ENCODE measurements at regions not wholly inside any gene's neighbourhood (a gene's known extent, or its start where the extent isn't known, plus 50 kb on each side); places are given as distances from the start of the nearest gene placed in this dataset.

GRCh38 chr5:99879791-99880511, 655.2 kb upstream of the FAM174A start:
- H3K27me3 Mint-ChIP-seq (ENCODE audit: insufficient read depth), result no peaks in the 10 kb centered on the region
- 97 to 100% methylated on average over 3 to 4 of the region's 4 CpGs for WGBS, 2 experiments (ENCODE audit: insufficient coverage in 1 of 2, insufficient read length in 1 of 2)
- H3K4me3 ChIP-seq (ENCODE audit: low read length), result no peak overlapping the region
- H3K27ac Mint-ChIP-seq, result no peak overlapping the region
- no peaks in the 10 kb centered on the region for H3K4me1 Mint-ChIP-seq
- no peaks in the 10 kb centered on the region for H3K36me3 ChIP-seq (ENCODE audit: control insufficient read depth, insufficient read depth, low read length)
- no peak overlapping the region for H3K27ac ChIP-seq (ENCODE audit: low read depth, low read length)
- no peaks in the 10 kb centered on the region for H3K36me3 Mint-ChIP-seq (ENCODE audit: low read depth)
- DNase-seq, result no peak
- no peaks in the 10 kb centered on the region for H3K9me3 ChIP-seq (ENCODE audit: control insufficient read depth, low read length)
- TF ChIP-seq, protein P1, sequence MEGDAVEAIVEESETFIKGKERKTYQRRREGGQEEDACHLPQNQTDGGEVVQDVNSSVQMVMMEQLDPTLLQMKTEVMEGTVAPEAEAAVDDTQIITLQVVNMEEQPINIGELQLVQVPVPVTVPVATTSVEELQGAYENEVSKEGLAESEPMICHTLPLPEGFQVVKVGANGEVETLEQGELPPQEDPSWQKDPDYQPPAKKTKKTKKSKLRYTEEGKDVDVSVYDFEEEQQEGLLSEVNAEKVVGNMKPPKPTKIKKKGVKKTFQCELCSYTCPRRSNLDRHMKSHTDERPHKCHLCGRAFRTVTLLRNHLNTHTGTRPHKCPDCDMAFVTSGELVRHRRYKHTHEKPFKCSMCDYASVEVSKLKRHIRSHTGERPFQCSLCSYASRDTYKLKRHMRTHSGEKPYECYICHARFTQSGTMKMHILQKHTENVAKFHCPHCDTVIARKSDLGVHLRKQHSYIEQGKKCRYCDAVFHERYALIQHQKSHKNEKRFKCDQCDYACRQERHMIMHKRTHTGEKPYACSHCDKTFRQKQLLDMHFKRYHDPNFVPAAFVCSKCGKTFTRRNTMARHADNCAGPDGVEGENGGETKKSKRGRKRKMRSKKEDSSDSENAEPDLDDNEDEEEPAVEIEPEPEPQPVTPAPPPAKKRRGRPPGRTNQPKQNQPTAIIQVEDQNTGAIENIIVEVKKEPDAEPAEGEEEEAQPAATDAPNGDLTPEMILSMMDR (conservative IDR thresholded peaks at IDR 0.05), result no peak
- no peak overlapping the region for H3K9ac ChIP-seq (ENCODE audit: extremely low read depth, low read length, poor library complexity, severe bottlenecking)
- H3K27me3 ChIP-seq (ENCODE audit: control insufficient read depth, insufficient read depth, low read length, poor library complexity, severe bottlenecking), result no peaks in the 10 kb centered on the region
- no peaks in the 10 kb centered on the region for H3K9me3 Mint-ChIP-seq
- H3K4me3 Mint-ChIP-seq, result no peak overlapping the region
- no peaks in the 10 kb centered on the region for H3K4me1 ChIP-seq (ENCODE audit: control insufficient read depth, insufficient read depth, low read length)

- no peak overlapping the region for H3K4me3 ChIP-seq (ENCODE audit: low read length)
- H3K9ac ChIP-seq (ENCODE audit: extremely low read depth, low read length, poor library complexity, severe bottlenecking), result no peak overlapping the region
- H3K9me3 ChIP-seq (ENCODE audit: control insufficient read depth, low read length), result no peaks in the 10 kb centered on the region
- WGBS, 2 experiments (ENCODE audit: insufficient coverage in 1 of 2, insufficient read length in 1 of 2), result 95 to 100% methylated on average over 3 to 5 of the region's 5 CpGs
- no peaks in the 10 kb centered on the region for H3K4me1 Mint-ChIP-seq
- H3K27ac ChIP-seq (ENCODE audit: low read depth, low read length), result no peak overlapping the region
- no peaks in the 10 kb centered on the region for H3K9me3 Mint-ChIP-seq
- TF ChIP-seq, protein P1 (conservative IDR thresholded peaks at IDR 0.05), result no peak
- H3K27ac Mint-ChIP-seq, result no peak overlapping the region
- H3K36me3 Mint-ChIP-seq (ENCODE audit: low read depth), result no peaks in the 10 kb centered on the region
- no peaks in the 10 kb centered on the region for H3K4me1 ChIP-seq (ENCODE audit: control insufficient read depth, insufficient read depth, low read length)
- no peak overlapping the region for H3K4me3 Mint-ChIP-seq
- peak; percentile 42 for DNase-seq
- H3K27me3 Mint-ChIP-seq (ENCODE audit: insufficient read depth), result no peaks in the 10 kb centered on the region
- H3K36me3 ChIP-seq (ENCODE audit: control insufficient read depth, insufficient read depth, low read length), result no peaks in the 10 kb centered on the region
- H3K27me3 ChIP-seq (ENCODE audit: control insufficient read depth, insufficient read depth, low read length, poor library complexity, severe bottlenecking), result no peaks in the 10 kb centered on the region
These were observed 656.3 kb upstream of the FAM174A start for GRCh38 chr5:99878830-99879229.

DNA sequence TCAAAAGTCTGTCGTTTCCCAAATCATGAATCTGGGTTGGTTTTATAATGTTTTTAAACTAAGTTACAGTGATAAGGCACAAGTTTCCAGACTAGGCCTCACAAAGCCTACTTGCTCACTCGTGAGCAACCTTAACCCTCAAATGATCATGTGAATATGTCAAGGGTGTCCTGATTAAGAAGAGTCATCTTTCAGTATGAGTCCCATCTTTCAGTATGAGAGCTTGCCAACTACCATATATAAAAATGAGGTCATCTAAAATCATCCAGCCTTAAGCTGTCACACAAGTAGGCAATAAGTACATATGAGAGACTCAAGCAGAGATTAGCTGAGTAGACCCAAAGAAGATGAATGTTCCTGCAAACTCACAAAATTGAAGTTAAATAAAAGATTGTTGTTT, 668.4 kb upstream of the FAM174A start:
- Histone ChIP-seq H3K9me3 (ENCODE audit: control insufficient read depth, low read length) (no peaks in the 10 kb centered on the region), H3K27me3 (ENCODE audit: control insufficient read depth, insufficient read depth, low read length, poor library complexity, severe bottlenecking) (no peaks in the 10 kb centered on the region), H3K4me1 (ENCODE audit: control insufficient read depth, insufficient read depth, low read length) (no peaks in the 10 kb centered on the region), H3K4me3 (ENCODE audit: low read length) (no peak overlapping the region), H3K36me3 (ENCODE audit: control insufficient read depth, insufficient read depth, low read length) (no peaks in the 10 kb centered on the region), H3K27ac (ENCODE audit: low read depth, low read length) (no peak overlapping the region), H3K9ac (ENCODE audit: extremely low read depth, low read length, poor library complexity, severe bottlenecking) (no peak overlapping the region)
- Mint-ChIP-seq H3K9me3 (peaks cover 3% of the 10 kb centered on the region), H3K4me1 (no peaks in the 10 kb centered on the region), H3K4me3 (no peak overlapping the region), H3K27me3 (ENCODE audit: insufficient read depth) (no peaks in the 10 kb centered on the region), H3K27ac (no peak overlapping the region), H3K36me3 (ENCODE audit: low read depth) (no peaks in the 10 kb centered on the region)
- TF ChIP-seq, protein P1 (conservative IDR thresholded peaks at IDR 0.05), result no peak
- DNase-seq, result no peak
- 86 to 94% methylated on average over 1 to 2 of the region's 2 CpGs for WGBS, 2 experiments (ENCODE audit: insufficient coverage in 1 of 2, insufficient read length in 1 of 2)

All from endodermal cell (in vitro differentiated cells).